Gastrocnemius medialis (tissue), 4 donors: ENCODE measurements at regions not wholly inside any gene's neighbourhood (a gene's known extent, or its start where the extent isn't known, plus 50 kb on each side); places are given as distances from the start of the nearest gene placed in this dataset.

Source experiments
- ATAC-seq, 2 donors: fragments of 150-250 bp; one replicate each; pipeline ENCODE4 v1.9.1; 2016
- DNase-seq, 2 donors: peaks; one replicate each; pipeline ENCODE4 v3.0.0-alpha.2; 2019
- H3K27ac ChIP-seq, 4 donors: fragments of 200-600 bp; sonication (generic); 1 replicate in 1 of 4; 2 replicates in 3 of 4; pipeline ENCODE4 v1.5.1; 2016 to 2018; ENCODE audit warnings: mild to moderate bottlenecking in 2 of 4, moderate library complexity in 1 of 4
- H3K27me3 ChIP-seq, 3 donors: fragments of 200-600 bp; sonication (generic) in 2 of 3; 1 replicate in 1 of 3; 2 replicates in 2 of 3; pipeline versions ENCODE4 v1.5.1 to v1.6.0; 2016 to 2019; ENCODE audit warnings: mild to moderate bottlenecking in 1 of 3, moderate library complexity in 1 of 3
- H3K36me3 ChIP-seq, 2 donors: fragments of 200-600 bp; sonication (generic) in 1 of 2; one replicate each; pipeline ENCODE4 v1.5.1; 2017 to 2018
- H3K4me1 ChIP-seq, 2 donors: fragments of 200-600 bp; sonication (generic) in 1 of 2; one replicate each; pipeline ENCODE4 v1.5.1; 2016 to 2017; ENCODE audit warnings: mild to moderate bottlenecking in 2 of 2
- H3K4me3 ChIP-seq, 4 donors: fragments of 200-600 bp; sonication (generic) in 3 of 4; 1 replicate in 1 of 4; 2 replicates in 3 of 4; pipeline ENCODE4 v1.5.1; 2016 to 2019; ENCODE audit warnings: mild to moderate bottlenecking in 2 of 4
- H3K9me3 ChIP-seq, 3 donors: fragments of 200-600 bp; sonication (generic) in 2 of 3; 1 replicate in 1 of 3; 2 replicates in 2 of 3; pipeline ENCODE4 v1.5.1; 2016 to 2019
- CTCF ChIP-seq, 5 experiments: fragments of 450-650 bp in 3 of 5; fragments of 200-600 bp in 2 of 5; sonication (generic) in 2 of 5; IDR thresholded peaks in 4 of 5; conservative IDR thresholded peaks in 1 of 5; 1 replicate in 4 of 5; 2 replicates in 1 of 5; pipeline ENCODE4 v1.5.1; 2016 to 2019; ENCODE audit warnings: antibody characterized with exemption in 5 of 5, mild to moderate bottlenecking in 3 of 5, moderate library complexity in 3 of 5
- POLR2A ChIP-seq, 2 donors: fragments of 450-650 bp; IDR thresholded peaks; one replicate each; pipeline ENCODE4 v1.6.1; 2017; ENCODE audit warnings: antibody characterized with exemption in 2 of 2, mild to moderate bottlenecking in 2 of 2, moderate library complexity in 2 of 2
- in situ Hi-C, 4 donors: fragments of 200-750 bp; cut with MboI; loops; one replicate each; pipeline versions ENCODE4 v1.15.0 to v1.8.0; 2017; ENCODE audit warnings: low sequenced_read_pairs in 4 of 4
- intact Hi-C: fragments of 100-400 bp; cut with DNase I; formaldehyde crosslinking; loops from one replicate; pipeline ENCODE4 v1.15.1; 2023; ENCODE audit warnings: low total_unique reads

GRCh38 chr13:31970231-31970930 lies 61.2 kb upstream of the FRY start:
- in situ Hi-C loops (no loop called here), intact Hi-C loops (no loop called here)
- Histone ChIP-seq H3K4me3 (no peak overlapping the region), H3K9me3 (no peaks in the 10 kb centered on the region), H3K27ac (no peak overlapping the region), H3K4me1 (no peaks in the 10 kb centered on the region), H3K36me3 (no peaks in the 10 kb centered on the region), H3K27me3 (no peaks in the 10 kb centered on the region)
- no peak for DNase-seq
- TF ChIP-seq CTCF (IDR thresholded peaks at IDR 0.05 in 4 of 5, conservative IDR thresholded peaks at IDR 0.05 in 1 of 5) (no peak), POLR2A (IDR thresholded peaks at IDR 0.05) (no peak)
- no peak for ATAC-seq

- ATAC-seq (no peak), DNase-seq (no peak)
- no peak for TF ChIP-seq CTCF (IDR thresholded peaks at IDR 0.05 in 4 of 5, conservative IDR thresholded peaks at IDR 0.05 in 1 of 5)
- TF ChIP-seq POLR2A (IDR thresholded peaks at IDR 0.05), result no peak
- intact Hi-C loops (no loop called here), in situ Hi-C loops (no loop called here)
- H3K27ac ChIP-seq, result no peak overlapping the region
- no peak overlapping the region for H3K4me3 ChIP-seq
- H3K9me3 ChIP-seq, result no peaks in the 10 kb centered on the region
- H3K27me3 ChIP-seq, result no peaks in the 10 kb centered on the region
- no peaks in the 10 kb centered on the region for H3K4me1 ChIP-seq
- no peaks in the 10 kb centered on the region for H3K36me3 ChIP-seq
These were observed 59.1 kb upstream of the FRY start for GRCh38 chr13:31972453-31972852.

- no peaks in the 10 kb centered on the region for H3K9me3 ChIP-seq
- H3K36me3 ChIP-seq, result no peaks in the 10 kb centered on the region
- no peaks in the 10 kb centered on the region for H3K27me3 ChIP-seq
- ATAC-seq (no peak), DNase-seq (no peak)
- no peak overlapping the region for H3K27ac ChIP-seq
- intact Hi-C loops, result no loop called here
- no peaks in the 10 kb centered on the region for H3K4me1 ChIP-seq
- no peak overlapping the region for H3K4me3 ChIP-seq
- TF ChIP-seq POLR2A (IDR thresholded peaks at IDR 0.05) (no peak), CTCF (IDR thresholded peaks at IDR 0.05 in 4 of 5, conservative IDR thresholded peaks at IDR 0.05 in 1 of 5) (no peak)
- in situ Hi-C loops, result no loop called here
These were observed 53.6 kb upstream of the FRY start for GRCh38 chr13:31978021-31978420.

- intact Hi-C loops, result no loop called here
- H3K27ac ChIP-seq, result no peak overlapping the region
- H3K27me3 ChIP-seq, result no peaks in the 10 kb centered on the region
- in situ Hi-C loops, result no loop called here
- TF ChIP-seq POLR2A (IDR thresholded peaks at IDR 0.05) (no peak), CTCF (IDR thresholded peaks at IDR 0.05 in 4 of 5, conservative IDR thresholded peaks at IDR 0.05 in 1 of 5) (no peak)
- no peak overlapping the region for H3K4me3 ChIP-seq
- H3K9me3 ChIP-seq, result no peaks in the 10 kb centered on the region
- H3K36me3 ChIP-seq, result no peaks in the 10 kb centered on the region
- no peak for ATAC-seq
- no peak for DNase-seq
- H3K4me1 ChIP-seq, result no peaks in the 10 kb centered on the region
These were observed 50.7 kb upstream of the FRY start for GRCh38 chr13:31980830-31981229.
